Activated CD4-positive, alpha-beta T cell treated with anti-CD3 and anti-CD28 coated beads, Interleukin-2, amount 50 U/mL, for 24 hours (primary cell): ENCODE measurements at regions not wholly inside any gene's neighbourhood (a gene's known extent, or its start where the extent isn't known, plus 50 kb on each side); places are given as distances from the start of the nearest gene placed in this dataset.

Source experiments
- DNase-seq, 2 donors: peaks; one replicate each; pipeline ENCODE4 v3.0.0-alpha.2; 2020; ENCODE audit warnings: low read depth in 1 of 2, low spot score in 1 of 2

DNA sequence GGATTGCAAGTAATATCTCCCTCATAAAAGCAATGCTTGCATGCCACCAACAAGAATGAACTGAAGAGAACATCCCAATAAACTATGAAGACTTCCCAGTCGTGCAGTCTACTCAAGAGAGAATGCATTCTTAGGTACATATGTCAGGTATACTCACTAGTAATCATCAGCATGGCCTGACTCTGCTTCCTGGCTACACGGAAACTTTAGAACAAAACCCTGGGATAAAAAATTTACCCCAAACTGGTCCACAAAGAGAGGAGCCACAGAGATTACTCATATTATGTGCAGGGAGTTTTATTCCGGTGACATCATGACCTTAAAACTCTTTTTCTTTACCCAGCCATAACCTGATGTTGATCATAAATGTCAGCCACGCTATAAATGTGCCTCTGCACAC lies 57.5 kb upstream of the PAPPA start:
- DNase-seq: no peak

DNA sequence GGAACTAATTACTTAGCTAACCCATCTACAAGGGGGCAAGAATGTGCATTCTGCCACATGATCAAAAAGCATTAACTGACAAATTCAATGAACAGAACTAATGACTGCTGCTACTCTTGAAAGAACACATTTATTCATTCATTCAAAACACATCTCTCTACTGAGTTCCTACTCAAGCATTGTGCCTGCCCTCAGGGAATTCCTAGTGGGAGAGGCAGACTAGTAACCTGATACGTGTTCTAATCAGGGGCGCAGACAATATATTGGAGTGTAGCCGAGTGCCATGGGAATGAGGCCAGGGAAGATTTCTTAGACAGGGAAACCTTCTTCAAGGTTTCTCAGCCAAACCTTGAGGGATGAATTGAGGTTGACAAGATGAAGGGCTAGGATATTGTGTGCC lies 56.7 kb upstream of the PAPPA start:
- DNase-seq: no peak

DNA sequence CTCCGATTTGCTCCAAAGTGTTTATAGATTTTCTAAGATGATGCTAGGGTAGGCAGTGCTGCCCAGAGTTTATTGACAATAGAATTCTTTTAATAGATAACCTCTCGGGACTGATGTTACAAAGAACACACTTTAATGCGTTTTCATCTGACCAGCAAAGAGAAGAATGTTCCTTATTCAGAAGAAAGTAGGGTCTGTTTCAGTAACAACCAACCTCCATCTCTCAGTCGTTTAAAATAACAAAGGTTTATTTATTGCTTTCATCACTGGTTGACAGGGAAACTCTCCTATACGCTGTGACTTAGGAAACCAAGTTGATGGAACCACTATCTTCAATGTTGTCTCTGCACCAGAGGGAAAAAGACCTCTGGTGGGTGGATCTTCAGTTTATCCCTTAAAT lies 55.1 kb upstream of the PAPPA start:
- no peak for DNase-seq

DNA sequence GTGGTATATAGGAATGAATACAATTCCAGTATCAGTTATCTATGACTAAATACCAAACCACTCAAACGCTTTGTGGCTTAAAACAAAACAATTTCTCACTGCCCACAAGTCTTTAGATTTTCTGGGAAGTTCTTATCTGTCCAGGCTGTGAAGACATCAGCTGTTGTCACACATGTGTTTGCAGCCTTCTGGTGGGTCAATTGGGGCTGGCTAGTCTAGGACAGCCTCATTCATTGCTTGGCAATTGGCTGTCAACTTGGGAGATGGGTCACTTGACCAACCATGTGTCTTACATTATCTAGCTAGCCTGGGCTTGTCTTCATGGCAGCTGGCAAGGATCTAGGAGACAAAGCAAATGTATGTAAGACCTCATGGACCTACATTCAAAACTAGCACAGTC lies 53.8 kb upstream of the PAPPA start:
- no peak for DNase-seq

DNA sequence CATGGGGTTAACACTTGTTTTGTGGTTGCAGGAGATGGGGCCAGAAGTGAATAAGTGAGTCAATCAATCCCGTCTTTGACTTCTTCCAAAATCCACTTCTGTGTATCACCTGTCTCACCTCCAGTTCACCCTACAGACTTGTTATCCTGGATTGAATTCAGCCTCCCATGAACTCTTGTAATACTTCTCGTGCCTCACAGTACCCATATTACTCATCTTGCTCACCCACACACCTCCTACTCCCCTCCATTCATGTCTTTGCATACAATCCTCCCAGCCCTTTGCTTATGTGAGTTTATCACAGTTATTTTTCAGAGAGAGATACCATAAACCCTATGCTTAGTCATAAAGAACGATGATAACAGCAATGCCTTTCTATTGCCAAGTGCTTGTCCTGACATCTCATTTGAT lies 52.9 kb upstream of the PAPPA start:
- DNase-seq: no peak

DNA sequence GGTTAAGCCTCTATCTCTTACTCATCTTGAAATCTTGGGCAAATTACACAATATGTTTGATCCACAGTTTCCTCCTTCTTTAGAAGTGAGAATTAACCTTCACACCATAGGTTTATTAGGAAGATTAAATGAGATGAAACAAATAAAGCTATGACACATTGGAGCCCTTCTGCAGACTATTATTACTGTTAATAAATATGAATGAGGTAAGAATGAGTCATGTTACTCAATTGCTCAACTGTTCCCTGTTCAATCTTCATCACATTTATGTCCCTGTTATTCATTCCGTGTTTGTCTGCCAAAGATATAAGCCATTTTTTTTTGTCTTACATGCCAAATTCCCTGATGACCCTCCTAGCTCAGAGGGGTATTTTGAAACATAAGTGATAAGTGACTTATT lies 52.1 kb upstream of the PAPPA start:
- no peak for DNase-seq

DNA sequence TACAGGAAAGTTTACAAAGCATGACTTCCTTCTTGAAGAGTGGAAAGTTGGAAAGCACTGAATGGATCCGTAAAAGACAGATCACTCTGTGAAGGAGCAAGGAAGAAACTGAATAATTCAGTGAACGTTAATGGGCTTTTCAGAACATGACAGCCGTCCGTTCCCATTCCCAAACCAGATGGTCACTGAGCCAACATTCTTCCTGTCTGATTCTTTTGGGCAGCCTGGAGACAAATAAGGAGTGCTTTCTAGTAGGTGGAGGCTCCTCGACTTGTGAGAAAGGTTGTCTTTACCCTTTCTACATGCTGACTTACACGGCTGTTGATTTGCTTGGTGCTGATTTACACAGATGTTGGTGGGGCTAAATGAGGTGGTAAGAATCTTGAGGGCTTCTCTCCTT lies 51.0 kb upstream of the PAPPA start:
- DNase-seq: no peak
